ENCODE measurements at regions not wholly inside any gene's neighbourhood (a gene's known extent, or its start where the extent isn't known, plus 50 kb on each side); places are given as distances from the start of the nearest gene placed in this dataset.
"Not testable (repeated sequence)": the region's sequence is repeated elsewhere in the genome, so short reads cannot be mapped to it uniquely, and the experiment has no call there.

DNA sequence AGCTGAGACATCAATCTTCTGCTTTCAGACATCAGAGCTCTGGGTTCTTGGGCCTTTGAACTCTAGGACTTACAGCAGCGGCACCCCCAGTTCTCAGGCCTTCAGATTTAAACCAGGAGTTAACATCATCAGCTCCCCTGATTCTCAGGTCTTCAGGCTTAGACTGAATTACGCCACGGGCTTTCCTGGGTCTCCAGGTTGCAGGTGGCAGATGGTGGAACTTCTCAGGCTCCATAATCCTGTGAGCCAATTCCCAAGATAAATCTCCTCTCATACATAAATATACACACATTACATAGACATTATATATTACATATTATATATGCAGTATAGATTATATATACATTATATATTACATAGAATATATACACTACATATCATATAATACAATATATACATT lies 408.9 kb upstream of the AUTS2 start:
- no peak for DNase-seq (ENCODE audit: low read depth)

DNA sequence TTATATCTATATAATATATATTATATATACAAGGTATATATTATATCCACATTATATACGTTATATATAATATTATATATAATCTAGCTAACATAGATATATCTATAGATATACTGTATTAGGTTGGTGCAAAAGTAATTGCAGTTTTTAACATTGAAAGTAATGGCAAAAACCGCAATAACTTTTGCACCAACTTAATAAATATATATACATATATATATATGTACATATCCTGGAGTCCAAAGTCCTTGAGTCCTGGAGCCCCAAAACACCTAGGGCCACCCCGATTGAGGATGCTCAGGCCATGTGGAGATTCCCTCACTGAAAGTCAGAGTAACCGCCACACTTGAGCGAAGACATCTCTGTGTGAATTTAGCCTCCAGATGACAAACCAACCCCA lies 408.2 kb upstream of the AUTS2 start:
- DNase-seq (ENCODE audit: low read depth), result no peak

DNA sequence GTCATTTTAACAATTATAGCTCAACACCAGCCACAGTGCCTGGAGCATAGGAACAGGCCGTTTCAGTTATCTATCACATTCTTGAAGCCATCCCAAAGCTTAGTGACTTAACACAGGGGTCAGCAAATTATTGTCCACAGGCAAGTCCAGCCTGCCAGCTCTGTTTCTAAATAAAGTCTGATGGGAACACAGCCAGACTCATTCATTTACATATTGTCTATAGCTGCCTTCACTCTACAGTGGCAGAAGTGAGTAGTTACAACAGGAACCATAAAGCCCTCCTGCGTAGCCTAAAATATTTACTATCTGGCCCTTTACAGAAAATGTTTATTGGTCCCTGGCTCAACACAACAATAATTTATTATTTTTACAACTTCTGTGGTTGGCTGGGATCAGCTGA lies 407.5 kb upstream of the AUTS2 start:
- no peak for DNase-seq (ENCODE audit: low read depth)

DNA sequence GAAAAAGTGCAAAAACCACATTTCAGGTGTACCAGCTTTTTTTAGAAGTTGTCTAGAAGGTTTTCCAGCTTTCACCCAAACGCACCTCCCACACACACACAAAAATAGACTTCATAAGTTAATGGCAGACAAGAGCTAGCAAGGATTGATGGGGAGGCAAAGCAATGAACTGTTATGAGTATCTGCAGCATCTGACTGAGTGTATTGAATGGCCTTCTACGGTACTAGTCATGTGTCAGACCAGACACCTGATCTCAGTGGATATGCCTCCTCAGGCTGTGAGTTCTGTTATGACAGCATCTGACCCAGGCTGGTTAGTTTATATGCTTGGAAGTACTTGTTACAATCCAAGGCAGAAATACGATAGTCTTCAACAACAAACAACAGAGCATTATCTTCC lies 406.1 kb upstream of the AUTS2 start:
- no peak for DNase-seq (ENCODE audit: low read depth)

DNA sequence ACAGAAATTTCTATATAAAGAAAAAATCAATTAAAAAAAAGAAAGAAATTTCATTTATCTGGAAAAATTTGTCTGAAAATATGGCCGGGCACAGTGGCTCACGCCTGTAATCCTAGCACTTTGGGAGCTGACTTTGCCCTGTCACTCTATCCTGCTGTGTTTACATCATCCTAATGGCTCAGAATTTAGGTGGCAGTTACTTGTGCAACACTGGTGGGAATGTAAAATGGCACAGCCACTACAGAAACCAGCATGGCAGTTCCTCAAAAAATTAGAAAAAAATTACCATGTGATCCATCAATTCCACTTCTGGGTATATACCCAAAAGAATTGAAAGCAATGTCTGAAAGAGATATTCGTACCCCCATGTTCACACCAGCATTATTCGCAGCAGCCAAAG lies 405.2 kb upstream of the AUTS2 start:
- no peak for DNase-seq (ENCODE audit: low read depth)

DNA sequence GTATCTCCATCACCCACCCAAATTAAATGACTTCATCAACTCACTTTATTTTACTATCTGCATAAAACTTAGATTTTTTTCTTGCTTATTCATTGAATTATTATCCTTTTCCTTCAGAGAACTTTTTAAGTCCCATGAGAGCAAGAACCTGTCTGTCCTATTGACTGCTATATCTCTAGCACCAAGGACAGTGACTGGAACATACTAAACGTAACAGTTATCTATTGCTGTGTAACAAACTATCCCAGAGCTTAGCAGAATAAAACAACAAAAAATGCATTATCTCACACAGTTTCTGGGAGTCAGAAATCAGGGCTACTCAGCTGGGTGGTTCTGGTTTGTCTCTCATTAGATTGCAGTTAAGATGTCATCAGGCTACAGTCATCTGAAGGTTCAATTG lies 401.7 kb upstream of the AUTS2 start:
- no peak for DNase-seq (ENCODE audit: low read depth)

DNA sequence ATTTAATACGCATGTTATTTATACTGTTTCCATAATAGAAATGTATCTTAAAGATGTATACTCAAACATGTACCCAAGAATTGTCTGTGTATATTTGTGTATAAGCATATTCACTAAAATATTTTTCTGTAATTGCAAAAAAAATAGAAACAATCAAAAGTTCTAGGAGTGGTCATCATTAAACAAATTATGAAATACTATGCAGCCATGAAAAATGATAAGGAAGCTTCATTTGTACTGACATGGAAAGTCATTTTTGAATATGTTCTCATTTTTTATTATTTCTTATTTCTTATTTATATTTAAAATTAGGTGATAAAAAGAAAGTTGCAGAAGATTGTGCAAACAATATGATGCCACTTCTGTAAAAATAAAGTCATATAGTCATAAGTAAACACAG lies 400.0 kb upstream of the AUTS2 start:
- DNase-seq (ENCODE audit: low read depth), result no peak

DNA sequence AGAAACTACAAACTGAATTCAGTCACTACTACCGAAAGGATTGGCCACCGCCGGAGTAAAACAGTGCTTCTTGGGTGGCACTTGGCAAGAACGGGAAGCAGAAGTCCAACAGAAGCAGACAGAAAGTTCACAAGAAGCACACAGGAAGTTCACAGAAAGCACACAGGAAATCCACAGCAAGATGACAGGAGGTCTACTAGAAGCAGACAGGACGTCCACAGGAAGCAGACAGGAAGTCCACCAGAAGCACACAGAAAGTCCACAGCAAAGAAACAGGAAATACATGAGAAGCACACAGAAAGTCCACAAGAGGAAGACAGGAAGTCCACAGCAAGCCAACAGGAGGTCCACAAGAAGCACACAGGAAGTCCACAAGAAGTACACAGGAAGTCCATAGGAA lies 399.2 kb upstream of the AUTS2 start:
- no peak for DNase-seq (ENCODE audit: low read depth)

DNA sequence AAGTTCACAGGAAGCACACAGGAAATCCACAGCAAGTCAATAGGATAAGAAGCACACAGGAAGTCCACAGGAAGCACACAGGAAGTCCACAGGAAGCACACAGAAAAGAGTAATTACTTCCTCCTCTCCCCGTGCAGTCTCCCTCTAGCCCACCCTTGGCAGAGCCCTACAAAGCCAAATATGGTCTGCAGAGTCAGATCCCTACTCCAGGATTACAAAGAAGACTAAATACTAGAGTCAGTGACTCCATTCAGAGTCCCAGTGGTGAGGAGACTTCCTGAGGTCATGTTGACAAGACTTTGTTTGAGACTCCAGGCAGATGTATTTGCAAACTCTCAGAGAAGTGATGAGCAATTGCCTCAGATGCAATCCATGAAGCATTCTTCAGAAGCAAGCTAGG lies 398.6 kb upstream of the AUTS2 start:
- no peak for DNase-seq (ENCODE audit: low read depth)

DNA sequence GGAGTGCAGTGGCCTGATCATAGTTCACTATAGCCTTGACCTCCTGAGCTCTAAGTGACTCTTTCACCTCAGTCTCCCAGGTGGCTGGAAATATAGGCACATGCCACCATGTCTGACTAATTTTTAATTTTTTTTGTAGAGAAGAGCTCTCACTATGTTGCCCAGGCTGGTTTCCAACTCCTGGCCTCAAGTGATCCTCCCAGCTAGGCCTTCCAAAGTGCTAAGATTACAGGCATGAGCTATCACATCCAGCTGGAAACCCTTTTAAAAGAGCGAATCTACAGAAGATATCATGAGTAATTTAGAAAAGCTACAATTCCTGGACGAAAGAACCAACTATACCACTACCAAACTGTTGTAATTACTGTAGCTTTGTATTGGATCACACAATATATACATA lies 394.4 kb upstream of the AUTS2 start:
- DNase-seq (ENCODE audit: low read depth), result no peak

DNA sequence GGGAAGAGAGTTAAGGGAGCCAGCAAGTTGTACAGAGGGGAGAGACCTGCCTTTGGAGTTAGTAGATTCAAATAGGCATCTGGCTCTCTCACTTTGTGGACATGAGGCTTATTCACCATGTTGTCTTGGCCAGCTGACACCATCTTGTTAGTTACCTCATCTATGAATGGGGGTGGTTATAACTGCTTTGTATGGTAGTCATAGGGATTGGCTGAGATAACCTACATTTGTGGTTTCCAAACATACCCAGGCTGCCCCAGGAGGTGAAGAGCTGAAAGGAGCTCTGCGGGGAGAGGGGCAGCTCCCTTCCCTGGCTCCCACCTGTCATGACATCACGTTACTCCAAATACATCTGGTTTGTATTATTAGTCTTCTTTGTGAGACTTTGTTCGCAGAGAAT lies 393.3 kb upstream of the AUTS2 start:
- DNase-seq (ENCODE audit: low read depth), result no peak

DNA sequence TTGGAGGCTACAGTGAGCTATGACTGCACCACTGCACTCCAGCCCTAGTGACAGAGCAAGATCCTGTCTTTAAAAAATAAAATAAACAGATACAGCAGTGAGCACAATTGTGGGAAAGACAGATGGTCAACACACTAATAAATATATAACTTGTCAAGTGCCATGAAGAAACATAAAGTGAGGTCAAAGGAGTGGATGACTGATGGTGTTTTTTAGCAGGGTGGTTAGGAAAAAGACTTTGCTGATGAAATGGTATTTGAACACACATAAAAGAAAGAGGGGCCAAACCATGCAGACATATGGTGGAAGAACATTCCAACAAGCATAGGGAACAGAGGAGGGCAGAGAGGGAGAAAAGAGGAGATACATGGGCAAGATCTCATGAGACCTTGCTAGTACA lies 392.7 kb upstream of the AUTS2 start:
- no peak for DNase-seq (ENCODE audit: low read depth)

DNA sequence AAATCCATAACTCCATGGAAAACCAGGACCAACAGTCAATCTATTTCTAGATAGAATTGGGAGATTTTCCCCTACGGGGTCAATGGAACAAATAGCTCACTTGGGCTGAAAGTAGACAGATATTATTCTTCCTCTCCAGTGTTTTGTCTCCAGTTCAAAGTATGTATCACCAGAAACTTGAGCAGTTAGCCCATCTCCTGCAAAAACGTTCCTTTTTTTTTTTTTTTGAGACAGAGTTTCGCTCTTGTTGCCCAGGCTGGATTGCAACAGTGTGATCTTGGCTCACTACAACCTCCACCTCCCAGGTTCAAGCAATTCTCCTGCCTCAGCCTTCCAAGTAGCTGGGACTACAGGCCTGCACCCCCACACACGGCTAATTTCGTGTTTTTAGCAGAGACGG lies 390.0 kb upstream of the AUTS2 start:
- no peak for DNase-seq (ENCODE audit: low read depth)

DNA sequence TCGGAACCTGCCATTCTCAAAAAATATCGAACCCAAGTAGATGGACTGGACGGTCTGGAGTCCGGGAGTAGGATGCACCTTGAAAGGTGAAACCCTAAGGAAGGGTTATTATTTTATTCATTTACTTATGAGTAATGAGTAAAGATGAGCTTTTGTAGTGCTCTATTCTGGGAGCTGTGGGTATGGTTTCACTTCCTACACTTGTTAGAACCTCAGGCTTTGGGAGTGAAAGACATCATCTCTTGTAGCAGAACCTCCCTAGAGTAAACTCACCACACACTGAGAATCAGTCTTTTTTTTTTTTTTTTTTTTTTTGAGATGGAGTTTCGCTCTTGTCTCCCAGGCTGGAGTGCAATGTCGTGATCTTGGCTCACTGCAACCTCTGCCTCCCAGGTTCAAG lies 389.4 kb upstream of the AUTS2 start:
- DNase-seq (ENCODE audit: low read depth), result no peak

DNA sequence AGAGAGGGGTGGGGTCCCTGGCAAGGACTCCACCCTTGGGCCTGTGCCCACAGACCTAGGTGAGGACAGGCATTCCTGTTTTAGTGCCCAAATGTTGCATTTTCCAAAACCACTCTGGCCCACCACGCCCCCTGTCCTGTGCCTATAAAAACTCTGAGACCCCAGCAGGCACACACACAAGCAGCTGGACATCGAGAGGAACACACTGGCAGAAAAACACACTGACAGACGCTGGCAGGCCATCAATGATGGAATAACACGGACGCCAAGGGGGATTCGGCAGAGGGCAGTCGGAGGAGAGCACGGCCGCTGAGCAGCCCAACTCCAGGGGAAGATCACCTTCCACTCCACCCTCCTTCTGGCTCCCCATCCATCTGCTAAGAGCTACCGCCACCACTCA lies 386.9 kb upstream of the AUTS2 start:
- DNase-seq (ENCODE audit: low read depth), result no peak

DNA sequence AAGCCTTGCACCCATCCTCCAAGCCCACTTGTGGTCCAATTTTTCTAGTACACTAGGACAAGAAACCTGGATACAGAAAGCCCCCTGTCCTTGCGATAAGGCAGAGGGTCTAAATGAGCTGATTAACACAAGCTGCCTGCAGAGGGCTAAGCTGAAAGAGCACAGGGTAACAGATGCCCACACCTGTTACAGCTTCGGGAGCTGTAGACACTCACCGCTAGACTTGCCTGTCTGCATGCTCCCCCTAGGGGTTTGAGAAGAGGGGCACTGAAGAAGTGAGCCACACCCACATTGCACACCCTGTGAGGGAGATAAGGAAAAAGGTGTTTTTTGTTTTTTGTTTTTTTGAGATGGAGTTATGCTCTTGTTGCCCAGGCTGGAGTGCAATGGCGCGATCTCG lies 386.5 kb upstream of the AUTS2 start:
- no peak for DNase-seq (ENCODE audit: low read depth)

DNA sequence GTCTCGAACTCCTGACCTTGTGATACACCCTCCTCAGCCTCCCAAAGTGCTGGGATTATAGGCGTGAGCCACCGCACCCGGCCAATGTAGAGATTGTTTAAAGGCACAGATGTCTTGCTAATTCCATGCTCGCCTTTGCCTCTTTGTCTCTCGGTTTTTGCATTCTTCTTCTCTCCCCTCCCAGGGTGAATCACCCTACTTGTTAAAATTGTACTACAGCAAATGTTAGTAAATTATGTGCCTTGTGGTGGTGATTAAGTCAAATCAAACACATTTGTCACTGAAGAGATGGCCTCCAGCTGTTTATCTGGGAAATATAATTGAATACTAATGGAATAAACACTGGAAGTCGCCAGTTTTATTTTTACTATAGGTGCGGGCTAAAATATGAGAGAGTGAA lies 384.4 kb upstream of the AUTS2 start:
- DNase-seq (ENCODE audit: low read depth), result no peak

DNA sequence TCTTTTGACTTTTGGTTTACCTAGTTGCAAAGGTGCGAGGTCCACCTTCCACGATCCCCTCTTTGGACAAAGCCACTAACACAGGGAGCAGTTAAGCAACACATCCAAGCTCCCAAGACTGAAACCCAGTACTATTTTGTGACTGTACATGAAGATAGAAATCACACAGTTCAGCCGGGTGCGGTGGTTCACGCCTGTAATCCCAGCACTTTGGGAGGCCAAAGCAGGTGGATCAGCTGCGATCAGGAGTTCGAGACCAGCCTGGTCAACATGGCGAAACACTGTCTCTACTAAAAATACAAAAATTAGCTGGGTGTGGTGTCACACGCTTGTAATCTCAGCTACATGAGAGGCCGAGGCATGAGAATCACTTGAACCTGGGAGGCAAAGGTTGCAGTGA lies 382.8 kb upstream of the AUTS2 start:
- DNase-seq (ENCODE audit: low read depth), result not testable (repeated sequence)

DNA sequence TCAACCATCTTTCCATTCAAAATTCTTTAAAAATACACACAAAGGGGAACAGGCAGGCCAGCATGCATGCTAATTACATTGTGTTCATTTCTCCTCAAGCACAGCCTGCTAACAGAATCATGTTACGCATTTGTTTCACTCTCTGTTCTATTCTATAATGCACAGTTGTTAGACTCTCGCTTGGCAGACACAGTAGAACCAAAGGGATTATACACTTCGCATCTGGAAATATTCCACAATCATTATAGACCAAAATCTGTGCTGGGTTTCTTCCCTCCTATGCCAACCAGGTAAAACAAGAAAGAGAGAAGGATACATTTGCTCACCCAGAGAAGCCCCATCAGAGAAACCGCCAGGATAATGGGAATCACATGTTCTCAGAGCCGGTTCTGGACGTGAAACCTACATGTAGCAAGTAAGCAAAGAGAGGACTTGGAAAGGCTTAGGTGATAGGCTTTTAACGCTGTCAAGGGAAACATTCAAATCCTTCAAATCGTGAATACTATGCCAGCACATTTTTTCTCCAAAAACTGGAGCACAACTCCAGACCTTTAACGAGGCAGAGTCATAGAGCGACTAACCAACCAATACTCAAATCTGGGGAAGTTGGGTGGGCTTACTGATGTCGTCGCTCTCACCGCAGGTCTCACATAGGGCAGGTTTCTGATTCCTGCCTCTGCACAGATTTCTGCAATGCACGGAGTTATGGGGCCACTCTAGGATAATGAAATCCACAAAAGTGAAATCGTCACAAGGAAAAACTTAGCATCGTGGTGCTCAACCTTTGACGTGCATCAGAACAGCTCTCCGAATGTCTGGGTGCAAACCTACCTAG lies 380.5 kb upstream of the AUTS2 start:
- DNase-seq (ENCODE audit: low read depth), result no peak

DNA sequence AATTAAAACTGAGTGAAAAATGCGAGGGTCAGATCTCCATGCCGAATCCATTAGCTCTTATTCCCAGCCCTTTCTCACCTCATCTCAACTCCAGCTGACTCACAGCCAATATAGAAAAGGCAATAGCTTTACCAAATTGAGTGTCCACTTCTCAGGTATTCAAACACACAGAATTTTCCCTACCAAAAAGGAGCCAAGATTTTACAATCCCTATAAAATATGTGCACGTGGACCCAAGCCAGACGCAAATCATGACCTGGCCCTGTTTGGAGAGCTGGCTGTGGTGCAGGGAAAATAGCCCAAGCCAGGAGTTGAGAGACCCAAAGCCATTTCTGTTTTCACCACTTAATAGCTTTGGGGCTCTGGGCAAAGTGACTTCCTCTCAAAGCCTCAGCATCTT lies 379.7 kb upstream of the AUTS2 start:
- DNase-seq (ENCODE audit: low read depth), result no peak

DNA sequence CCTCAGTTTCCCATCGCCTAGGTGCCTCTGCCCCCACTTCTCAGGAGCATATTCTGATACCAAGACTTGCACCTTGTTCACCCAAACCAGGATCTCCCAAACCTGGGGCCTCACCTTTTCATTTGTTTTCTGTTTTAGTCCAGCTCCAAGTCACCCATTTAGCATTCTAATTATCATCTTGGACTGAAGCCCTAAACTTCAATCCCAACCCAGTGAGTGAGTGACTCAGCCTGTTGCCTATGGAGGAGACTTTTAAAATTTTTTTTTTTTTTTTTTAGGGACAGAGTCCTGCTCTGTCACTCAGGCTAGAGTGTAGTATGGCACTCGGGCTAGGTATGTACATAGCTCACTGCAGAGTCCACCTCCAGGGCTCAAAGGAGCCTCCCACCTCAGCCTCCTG lies 378.9 kb upstream of the AUTS2 start:
- DNase-seq (ENCODE audit: low read depth), result no peak

DNA sequence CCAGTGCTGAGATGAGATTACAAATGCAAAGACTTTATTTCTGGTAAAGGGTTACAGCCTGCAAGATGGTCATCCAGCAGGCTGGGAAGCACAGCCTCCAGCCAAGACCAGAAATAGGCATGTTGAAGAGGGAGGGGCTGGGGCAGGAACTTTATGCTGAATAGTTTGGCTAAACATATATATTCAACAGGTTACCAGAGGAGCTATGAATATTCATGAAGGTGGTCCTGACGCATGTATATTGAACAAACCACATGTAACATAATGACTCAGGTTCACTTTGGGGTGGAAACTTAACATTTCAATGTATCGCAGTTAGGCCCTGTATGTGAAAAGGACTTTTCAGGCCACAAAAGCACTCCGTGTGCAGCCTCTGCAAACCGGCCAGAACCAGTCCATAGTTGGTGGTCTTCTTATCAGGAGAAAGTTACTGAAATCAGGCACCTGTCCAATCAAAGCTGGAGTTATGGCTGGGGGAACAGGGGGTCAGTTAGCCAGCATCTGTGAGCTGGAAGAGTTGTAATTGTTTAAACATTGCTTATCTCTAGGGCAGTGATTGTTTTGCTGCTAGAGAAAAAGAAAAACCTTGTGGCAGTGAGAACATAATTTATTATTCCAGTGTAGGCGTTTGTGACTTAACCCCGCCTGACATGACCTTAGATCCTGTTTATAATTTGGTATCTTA lies 372.9 kb upstream of the AUTS2 start:
- DNase-seq (ENCODE audit: low read depth), result no peak

DNA sequence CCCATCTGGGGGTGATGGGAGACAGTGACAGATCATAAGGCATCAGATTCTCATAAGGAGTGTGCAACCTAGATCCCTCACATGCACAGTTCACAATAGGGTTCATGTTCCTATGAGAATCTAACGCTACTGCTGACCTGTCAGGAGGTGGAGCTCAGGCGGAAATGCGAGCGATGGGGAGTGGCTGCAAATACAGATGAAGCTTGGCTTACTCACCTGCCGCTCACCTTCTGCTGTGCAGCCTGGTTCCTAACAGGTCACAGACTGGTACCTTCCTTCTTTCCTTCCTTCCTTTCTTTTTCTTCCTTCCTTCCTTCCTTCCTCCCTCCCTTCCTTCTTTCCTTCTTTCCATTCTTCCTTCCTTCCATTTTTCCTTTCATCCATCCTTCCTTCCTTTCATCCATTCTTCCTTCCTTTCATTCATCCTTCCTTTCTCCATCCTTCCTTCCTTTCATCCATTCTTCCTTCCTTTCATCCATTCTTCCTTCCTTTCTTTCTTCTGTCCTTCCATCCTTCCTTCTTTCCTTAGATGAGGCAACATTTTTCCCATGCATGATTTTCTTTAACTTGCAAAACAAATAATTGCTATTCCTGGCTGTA lies 370.0 kb upstream of the AUTS2 start:
- no peak for DNase-seq (ENCODE audit: low read depth)
